Embryonic facial prominence (tissue), 1 donor: ENCODE measurements at regions not wholly inside any gene's neighbourhood (a gene's known extent, or its start where the extent isn't known, plus 50 kb on each side); places are given as distances from the start of the nearest gene placed in this dataset.
"Not testable (repeated sequence)": the region's sequence is repeated elsewhere in the genome, so short reads cannot be mapped to it uniquely, and the experiment has no call there.

Source experiments
- DNase-seq: peaks from one replicate; pipeline ENCODE4 v3.0.0-alpha.2; 2016; ENCODE audit errors: extremely low spot score

GRCh38 chr2:147204102-147204501, 640.7 kb upstream of the ACVR2A start:
- DNase-seq, result no peak

DNA sequence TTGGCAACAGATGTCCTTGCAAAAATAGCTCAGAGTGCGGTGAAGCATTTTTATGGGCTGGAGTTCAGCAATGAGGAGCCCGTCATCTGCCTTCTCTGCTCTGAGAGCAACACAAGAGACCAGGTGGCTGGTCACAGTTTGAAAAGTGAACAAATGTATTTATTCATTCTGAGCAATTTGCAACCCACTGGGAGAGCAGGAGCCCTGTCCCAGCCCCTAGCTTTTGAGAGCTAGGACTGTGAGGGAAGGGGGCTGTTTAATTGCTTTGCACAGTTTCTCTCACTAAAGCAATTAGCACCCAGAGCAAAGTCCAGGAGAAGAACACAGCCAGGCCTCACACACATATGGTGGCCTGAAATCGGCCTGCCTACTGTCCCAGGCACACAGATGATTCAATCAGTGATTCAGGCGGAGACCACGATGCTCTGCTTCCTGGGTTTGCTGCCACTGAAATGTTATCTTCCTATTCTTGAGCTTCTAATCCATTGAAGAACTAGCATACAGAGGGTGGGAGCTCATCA, 646.1 kb upstream of the ACVR2A start:
- DNase-seq, result no peak

DNA sequence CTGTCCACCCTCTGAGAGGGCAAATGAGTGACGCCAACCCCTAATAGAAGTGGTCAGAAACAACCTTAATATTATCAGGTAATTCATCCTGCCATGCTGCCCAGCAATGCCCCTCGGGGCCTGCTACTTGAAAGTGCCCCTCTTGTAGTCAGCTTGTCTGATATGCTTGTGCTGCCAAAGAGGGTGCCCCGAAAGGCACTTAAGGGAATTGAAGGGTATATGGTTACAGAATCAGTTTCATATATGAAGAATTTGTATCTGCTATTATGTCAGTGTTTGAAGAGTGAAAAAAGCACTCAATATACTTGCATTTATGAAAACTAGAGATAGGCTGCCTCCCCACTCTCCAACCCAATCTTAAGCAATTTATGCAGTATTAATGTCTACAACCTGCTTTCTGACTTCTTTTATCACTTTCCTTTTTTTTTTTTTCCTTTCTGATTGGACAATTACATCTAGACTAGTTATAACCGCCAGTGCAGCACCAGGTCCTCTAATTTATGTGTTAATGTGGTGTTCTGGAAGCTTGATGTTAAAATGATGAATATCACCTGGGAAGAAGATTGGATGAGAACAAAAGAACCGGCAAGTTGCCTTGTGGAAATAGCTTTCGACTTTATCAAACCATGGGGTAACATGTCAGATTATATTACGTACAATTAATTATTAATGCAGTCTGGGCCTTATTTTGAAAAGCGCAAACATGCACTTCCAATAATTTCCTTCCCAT, 646.9 kb upstream of the ACVR2A start:
- DNase-seq, result no peak

- no peak for DNase-seq
Measured at GRCh38 chr2:147182260-147182659, 662.6 kb upstream of the ACVR2A start.

DNA sequence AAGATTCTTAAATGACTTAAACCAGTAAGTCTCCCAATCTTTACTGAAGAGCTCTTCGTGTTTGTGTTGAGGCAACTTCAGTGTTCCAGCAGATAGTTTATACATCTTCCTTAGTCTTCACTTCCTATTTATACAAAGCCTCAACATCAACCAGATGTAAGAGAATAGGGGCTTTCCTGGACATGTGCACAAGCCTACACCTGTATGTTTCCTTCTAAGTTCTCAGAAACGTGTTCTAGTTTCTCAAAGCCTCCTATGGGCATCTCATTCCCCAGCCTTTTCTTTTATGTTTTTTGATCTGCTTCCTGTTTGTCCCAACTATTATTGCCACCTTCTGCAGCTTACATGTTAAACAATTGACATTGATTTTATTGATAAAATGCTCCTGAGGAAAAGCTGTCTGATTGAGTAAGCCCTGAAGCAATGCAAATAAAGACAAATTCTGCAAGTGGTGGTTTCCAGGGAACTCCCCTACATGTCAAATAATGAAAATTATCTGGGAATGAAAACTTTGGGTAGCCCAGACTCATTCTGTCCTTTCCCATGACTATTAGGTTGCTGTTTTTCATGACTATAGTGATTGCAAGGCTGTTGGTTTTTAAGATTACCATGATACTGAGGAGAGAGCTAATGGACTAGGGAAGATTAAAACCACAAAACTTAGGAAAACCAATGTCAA, 663.3 kb upstream of the ACVR2A start:
- no peak for DNase-seq

DNA sequence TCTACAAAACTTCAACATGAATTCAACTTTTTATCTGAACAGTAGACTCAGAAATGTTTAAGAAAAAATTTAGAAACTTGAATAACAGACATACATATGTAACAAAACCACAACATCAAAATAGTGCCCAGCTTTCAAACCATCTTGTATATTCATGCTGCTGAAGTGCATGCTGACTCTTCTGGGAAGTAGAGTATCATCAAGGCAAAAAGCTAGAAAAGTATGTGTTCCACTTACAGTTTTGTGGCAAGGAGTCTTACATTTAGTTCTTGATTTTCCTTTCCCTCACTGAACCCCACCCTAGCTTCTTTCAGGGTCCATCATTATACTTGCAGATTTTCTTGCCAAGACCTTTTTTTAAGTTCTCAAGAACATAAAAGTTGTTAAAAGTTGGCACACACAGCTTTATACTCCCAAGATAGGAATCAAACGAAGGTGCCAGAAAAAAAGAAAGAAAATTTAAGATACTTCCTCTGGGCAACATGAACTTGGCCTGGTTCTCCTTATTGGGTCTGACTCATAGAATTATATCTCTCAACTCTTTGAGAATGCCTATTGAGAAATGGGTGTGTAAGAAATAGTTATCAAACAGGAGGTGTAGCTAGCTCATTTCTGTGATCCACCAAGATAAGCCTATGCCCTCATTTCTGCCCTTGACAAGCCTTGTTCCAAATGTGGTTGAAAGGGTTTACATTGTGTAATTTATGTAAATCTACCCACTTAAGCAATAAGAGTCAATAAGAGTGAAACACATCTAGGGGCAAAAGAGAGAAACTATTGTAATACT, 667.6 kb upstream of the ACVR2A start:
- DNase-seq, result no peak

GRCh38 chr2:147174824-147175254, 670.0 kb upstream of the ACVR2A start:
- DNase-seq, result no peak

- DNase-seq, result no peak
Measured at GRCh38 chr2:147173798-147174197, 671.0 kb upstream of the ACVR2A start.

GRCh38 chr2:147173189-147173581, 671.6 kb upstream of the ACVR2A start:
- DNase-seq, result no peak

- DNase-seq, result no peak
Measured at GRCh38 chr2:147172493-147173188, 672.2 kb upstream of the ACVR2A start.

DNA sequence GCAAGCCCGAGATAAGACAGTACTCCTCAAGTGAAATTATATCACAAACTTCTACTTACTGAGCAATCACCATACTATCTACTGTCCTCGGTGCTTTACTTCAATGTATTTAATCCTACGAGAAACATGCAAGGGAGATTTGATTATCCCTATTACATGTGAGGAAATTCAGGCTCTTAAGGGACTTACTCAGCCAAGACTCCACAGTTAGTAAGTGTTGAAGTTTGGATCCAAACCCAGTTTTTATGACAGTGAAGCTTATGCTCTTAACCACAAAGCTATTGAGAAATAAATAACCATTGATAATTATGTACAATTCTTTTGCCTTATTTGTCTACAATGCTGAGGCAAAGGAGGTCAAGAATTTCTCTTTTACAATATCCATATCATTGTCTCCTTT, 672.9 kb upstream of the ACVR2A start:
- DNase-seq, result no peak

DNA sequence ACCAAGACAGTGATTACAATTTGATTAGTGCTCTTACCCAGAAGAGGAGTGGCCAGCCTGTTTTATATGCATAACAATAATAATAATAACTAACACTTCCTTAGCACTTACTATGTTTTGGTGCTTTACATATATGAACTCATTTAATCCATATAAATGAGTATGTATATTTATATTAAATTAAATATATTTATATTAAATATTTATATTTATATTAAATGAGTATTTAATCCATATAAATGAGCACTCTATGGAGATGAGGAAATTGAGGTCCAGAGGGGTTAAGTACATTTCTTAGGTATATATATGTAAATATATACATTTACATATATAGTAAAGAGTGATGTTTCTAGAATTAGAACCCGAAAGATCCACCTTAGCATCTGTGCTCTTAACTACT, 673.9 kb upstream of the ACVR2A start:
- DNase-seq, result no peak

DNA sequence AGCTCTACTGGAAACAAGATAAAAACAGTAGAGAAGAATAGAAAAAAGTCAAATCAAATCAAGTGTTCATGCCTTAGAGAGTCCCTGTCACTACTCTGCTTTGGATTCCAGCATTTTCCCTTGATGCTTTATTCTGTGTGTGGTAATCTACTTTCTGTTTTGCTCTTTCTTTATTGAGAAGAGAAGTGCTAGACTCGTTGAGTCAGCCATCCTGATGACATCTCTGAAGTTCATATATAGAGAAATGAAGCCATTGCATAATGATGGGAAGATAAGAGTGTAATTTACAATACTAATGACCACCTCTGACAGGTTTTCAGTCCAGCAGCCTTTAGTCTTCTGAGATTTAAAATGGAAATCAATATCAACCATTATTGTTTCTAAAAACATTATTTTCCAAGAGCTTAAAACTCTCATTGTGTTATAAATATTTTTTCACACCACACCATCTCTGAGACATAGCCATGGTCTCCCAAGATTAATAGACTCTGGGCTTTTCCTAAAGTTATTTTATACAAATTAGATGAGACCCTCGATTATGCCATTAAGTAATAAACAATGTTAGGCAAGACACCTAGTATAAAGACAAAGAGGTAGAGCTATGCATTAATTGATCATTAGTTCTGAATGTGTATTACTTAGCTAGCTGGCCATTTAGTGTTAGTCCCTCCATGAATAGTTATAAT, 679.0 kb upstream of the ACVR2A start:
- DNase-seq, result no peak

- DNase-seq, result no peak
Measured at GRCh38 chr2:147164563-147164962, 680.3 kb upstream of the ACVR2A start.

- DNase-seq, result no peak
Measured at GRCh38 chr2:147161746-147162145, 683.1 kb upstream of the ACVR2A start.

DNA sequence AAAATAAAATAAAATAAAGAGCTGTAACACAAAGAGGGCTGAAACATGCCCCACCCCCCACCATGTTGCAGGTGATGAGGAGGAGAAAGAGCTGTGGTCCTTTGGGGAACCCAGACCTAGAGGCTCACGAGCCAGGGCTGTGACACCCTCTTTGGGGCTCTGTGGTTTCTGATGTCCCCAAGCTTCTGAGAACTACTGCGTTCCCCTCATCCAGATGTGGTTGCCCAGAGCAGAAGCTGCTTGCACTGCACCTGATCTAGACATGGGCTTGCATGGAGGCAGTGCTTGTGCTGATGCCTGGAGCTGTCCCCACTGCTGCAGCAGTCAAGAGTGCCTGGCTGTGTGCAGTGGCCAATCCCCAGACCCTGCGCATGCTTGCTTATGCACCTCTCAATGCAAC, 687.9 kb upstream of the ACVR2A start:
- DNase-seq, result no peak

DNA sequence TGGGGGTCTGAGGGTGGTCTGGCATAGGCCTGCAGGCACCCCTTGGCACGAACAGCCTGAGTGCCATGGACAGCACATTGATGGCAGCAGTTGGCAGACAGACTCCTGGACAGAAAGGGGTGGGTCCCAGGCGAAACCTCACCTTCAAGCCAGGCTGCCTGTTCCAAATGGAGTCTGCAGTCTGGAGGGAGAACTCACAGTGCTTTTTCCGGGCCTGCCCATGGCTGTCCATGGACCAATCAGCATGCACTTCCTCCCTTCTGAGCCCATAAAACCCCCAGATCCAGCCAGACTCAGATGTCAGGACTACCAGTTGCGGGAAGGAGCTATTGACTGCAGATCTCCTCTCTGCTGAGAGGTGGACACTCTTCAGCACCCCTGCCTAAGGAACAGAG, 694.6 kb upstream of the ACVR2A start:
- no peak for DNase-seq

DNA sequence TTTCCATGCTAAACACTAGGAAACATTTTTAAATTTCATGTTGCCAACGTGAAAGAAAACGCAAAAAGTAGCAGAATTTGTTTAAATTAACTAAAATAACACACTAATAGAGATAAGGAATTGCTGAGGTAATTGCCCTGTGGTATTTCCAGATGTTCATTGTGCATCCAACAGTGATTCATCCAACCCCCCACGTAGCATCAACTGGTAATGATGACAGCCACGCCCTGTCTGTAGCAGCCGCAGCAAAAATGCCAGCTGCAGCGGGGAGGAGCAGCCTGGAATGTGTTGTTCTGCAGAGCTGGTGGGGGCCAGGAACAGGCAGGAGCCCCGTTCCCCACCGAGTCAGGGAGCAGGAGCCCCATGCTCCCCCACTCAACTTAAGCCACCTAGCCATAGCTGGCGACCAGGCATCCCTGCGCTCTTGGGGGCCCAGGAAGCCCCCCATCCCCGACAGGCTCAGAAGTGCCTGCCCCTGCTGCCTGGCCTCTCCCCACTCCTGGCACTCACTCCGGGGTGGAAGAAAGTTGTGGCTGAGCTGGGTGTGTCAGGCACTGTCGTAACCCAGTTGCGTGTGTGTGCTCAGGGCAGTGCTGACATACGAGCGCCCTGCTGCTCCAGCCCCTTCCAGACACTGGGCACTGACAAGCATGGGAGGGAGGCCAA, 695.1 kb upstream of the ACVR2A start:
- DNase-seq, result no peak

DNA sequence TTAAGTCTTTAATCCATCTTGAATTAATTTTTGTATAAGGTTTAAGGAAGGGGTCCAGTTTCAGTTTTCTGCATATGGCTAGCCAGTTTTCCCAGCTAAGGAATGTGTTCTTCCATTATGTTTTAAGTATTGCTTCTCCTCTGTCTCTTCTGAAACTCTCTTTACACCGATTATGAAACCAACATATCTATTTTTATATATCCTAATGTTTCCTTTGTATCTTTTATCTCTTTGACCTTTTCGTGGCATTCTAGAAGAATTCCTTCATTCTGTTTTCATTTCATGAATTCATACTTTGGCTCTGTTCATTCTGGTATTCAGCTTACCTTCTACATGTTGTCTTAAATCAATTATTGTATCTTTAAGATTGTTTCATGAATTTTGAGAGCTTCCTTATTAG, 697.0 kb upstream of the ACVR2A start:
- no peak for DNase-seq

DNA sequence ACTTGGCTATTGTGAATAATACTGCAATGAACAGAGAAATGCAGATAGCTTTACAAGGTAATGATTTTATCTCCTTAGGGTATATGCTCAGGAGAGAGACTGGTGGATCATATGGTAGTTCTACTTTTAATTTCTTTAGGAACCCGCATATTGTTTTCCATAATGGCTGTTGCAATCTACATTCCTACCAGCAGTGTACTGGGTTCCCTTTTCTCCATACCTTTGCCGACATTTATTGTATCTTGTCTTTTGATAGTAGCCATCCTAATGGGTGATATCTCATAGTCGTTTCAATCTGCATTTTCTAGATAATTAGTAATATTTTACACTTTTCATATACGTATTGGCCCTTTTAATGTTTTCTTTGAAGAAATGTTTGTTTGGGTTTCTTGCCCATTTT, 702.9 kb upstream of the ACVR2A start:
- DNase-seq, result no peak

GRCh38 chr2:147139732-147140131, 705.1 kb upstream of the ACVR2A start:
- DNase-seq, result not testable (repeated sequence)
